IMR-90 (cell line): ENCODE measurements at regions not wholly inside any gene's neighbourhood (a gene's known extent, or its start where the extent isn't known, plus 50 kb on each side); places are given as distances from the start of the nearest gene placed in this dataset.

ENCODE experiments used
- ATAC-seq: fragments of 200-7000 bp; cut with Tn5 transposase; 2 replicates; pipeline ENCODE4 v1.9.1; 2020; ENCODE audit warnings: low read depth, mild to moderate bottlenecking, moderate library complexity
- BruUV-seq: library from RNA; stranded (reverse); fragments of 400-500 nt; replicated peaks from 2 replicates; lab custom pipeline; 2021; lab: Mats Ljungman, UMichigan
- CTCF ChIA-PET: fragments of 300-600 bp; formaldehyde crosslinking; extraction: SDS; loops from one replicate; lab custom pipeline; 2021; ENCODE audit warnings: antibody characterized with exemption; lab: Yijun Ruan, JAX
- POLR2A ChIA-PET: fragments of 300-600 bp; sonication (Branson Sonifier 250); formaldehyde crosslinking; loops from one replicate; lab custom pipeline; 2022; ENCODE audit warnings: antibody characterized with exemption; ENCODE audit not compliant: unreplicated experiment; lab: Charles Lee
- DNase-seq: peaks from one replicate; pipeline ENCODE4 v3.0.0; 2013
- H2AFZ ChIP-seq: replicated peaks from 2 replicates; pipeline ENCODE3; 2013; ENCODE audit warnings: low read length, mild to moderate bottlenecking; ENCODE audit not compliant: poor library complexity
- H2AK5ac ChIP-seq: 2 replicates; pipeline ENCODE4 v1.6.1; 2013; ENCODE audit warnings: low read depth, low read length, inconsistent platforms
- H2AK9ac ChIP-seq: replicated peaks from 2 replicates; pipeline ENCODE3; 2013; ENCODE audit warnings: mild to moderate bottlenecking, low read depth, low read length, moderate library complexity; ENCODE audit not compliant: poor library complexity
- H2BK120ac ChIP-seq: 2 replicates; pipeline ENCODE4 v1.6.1; 2013; ENCODE audit warnings: low read depth, low read length, inconsistent platforms
- H2BK15ac ChIP-seq: 3 replicates; pipeline ENCODE4 v1.6.1; 2013; ENCODE audit warnings: low read depth, low read length, inconsistent platforms
- H2BK20ac ChIP-seq: 2 replicates; pipeline ENCODE4 v1.6.1; 2013; ENCODE audit warnings: low read depth, mild to moderate bottlenecking, inconsistent platforms, low read length, moderate library complexity
- H2BK5ac ChIP-seq: 2 replicates; pipeline ENCODE4 v1.6.1; 2013; ENCODE audit warnings: mild to moderate bottlenecking, low read depth, low read length, inconsistent platforms; ENCODE audit not compliant: poor library complexity, severe bottlenecking
- H3K14ac ChIP-seq: replicated peaks from 2 replicates; pipeline ENCODE4 v1.6.1; 2013; ENCODE audit warnings: low read depth, low read length, inconsistent platforms
- H3K18ac ChIP-seq: 2 replicates; pipeline ENCODE4 v1.6.1; 2013; ENCODE audit warnings: low read depth, low read length, control low read depth
- H3K23ac ChIP-seq: 2 replicates; pipeline ENCODE4 v1.6.1; 2013; ENCODE audit warnings: low read depth, low read length, inconsistent platforms
- H3K27ac ChIP-seq: 2 replicates; pipeline ENCODE4 v1.5.1; 2013; ENCODE audit warnings: mild to moderate bottlenecking, control low read depth, low read length; ENCODE audit not compliant: insufficient read depth
- H3K27me3 ChIP-seq: 2 replicates; pipeline ENCODE4 v1.6.1; 2013; ENCODE audit warnings: low read length; ENCODE audit not compliant: control insufficient read depth, insufficient read depth
- H3K36me3 ChIP-seq: 2 replicates; pipeline ENCODE4 v1.6.1; 2013; ENCODE audit warnings: low read length, mixed read lengths; ENCODE audit not compliant: control insufficient read depth, insufficient read depth
- H3K4ac ChIP-seq: 2 replicates; pipeline ENCODE4 v1.6.1; 2013; ENCODE audit warnings: low read depth, low read length, inconsistent platforms
- H3K4me1 ChIP-seq: 2 replicates; pipeline ENCODE4 v1.6.1; 2013; ENCODE audit warnings: low read length, mixed read lengths; ENCODE audit not compliant: control insufficient read depth, insufficient read depth
- H3K4me2 ChIP-seq: 2 replicates; pipeline ENCODE4 v1.6.1; 2013; ENCODE audit warnings: low read depth, mild to moderate bottlenecking, control low read depth, low read length, moderate library complexity
- H3K4me3 ChIP-seq: 2 replicates; pipeline ENCODE4 v1.5.1; 2013; ENCODE audit warnings: low read depth, mild to moderate bottlenecking, control low read depth, low read length, moderate library complexity; ENCODE audit not compliant: insufficient read depth
- H3K56ac ChIP-seq: 2 replicates; pipeline ENCODE4 v1.6.1; 2013; ENCODE audit warnings: low read length, inconsistent platforms; ENCODE audit not compliant: insufficient read depth; ENCODE audit errors: extremely low read depth
- H3K79me1 ChIP-seq, 2 experiments: 2 replicates each; pipeline ENCODE4 v1.6.1; 2013; ENCODE audit warnings: low read length in 2 of 2, inconsistent platforms in 1 of 2, low read depth in 1 of 2
- H3K9ac ChIP-seq: 2 replicates; pipeline ENCODE4 v1.6.1; 2013; ENCODE audit warnings: low read depth, low read length, control low read depth
- H3K9me1 ChIP-seq: 2 replicates; pipeline ENCODE4 v1.6.1; 2013; ENCODE audit warnings: low read length, inconsistent platforms; ENCODE audit not compliant: insufficient read depth
- H3K9me3 ChIP-seq: 2 replicates; pipeline ENCODE4 v1.6.1; 2013; ENCODE audit warnings: low read length; ENCODE audit not compliant: control insufficient read depth, insufficient read depth
- H4K20me1 ChIP-seq: 2 replicates; pipeline ENCODE4 v1.6.1; 2013; ENCODE audit warnings: low read length, inconsistent platforms; ENCODE audit not compliant: insufficient read depth
- H4K5ac ChIP-seq: 2 replicates; pipeline ENCODE4 v1.6.1; 2013; ENCODE audit warnings: mild to moderate bottlenecking, low read depth, low read length, control low read depth
- H4K8ac ChIP-seq, 2 experiments: 2 replicates each; pipeline ENCODE4 v1.6.1; 2013; ENCODE audit warnings: low read depth in 2 of 2, low read length in 2 of 2, control low read depth in 1 of 2, inconsistent platforms in 1 of 2
- H4K91ac ChIP-seq: 2 replicates; pipeline ENCODE4 v1.6.1; 2013; ENCODE audit warnings: low read depth, low read length, inconsistent platforms; ENCODE audit not compliant: insufficient read depth
- BHLHE40 ChIP-seq: fragments of 150-350 bp; IDR thresholded peaks from 2 replicates; pipeline ENCODE4 v1.6.1; 2016; ENCODE audit warnings: mild to moderate bottlenecking, low read depth, low read length
- CEBPB ChIP-seq: IDR thresholded peaks from 2 replicates; pipeline ENCODE4 v1.6.1; 2012; ENCODE audit warnings: low read depth, low read length, improper control_type of control experiment
- CTCF ChIP-seq: conservative IDR thresholded peaks from 2 replicates; pipeline ENCODE4 v1.5.1; 2012; ENCODE audit warnings: mild to moderate bottlenecking, low read depth, low read length, improper control_type of control experiment
- ELK1 ChIP-seq: fragments of 150-350 bp; IDR thresholded peaks from 2 replicates; pipeline ENCODE4 v1.6.1; 2016; ENCODE audit warnings: low read depth, mild to moderate bottlenecking, low read length, moderate library complexity, borderline replicate concordance
- FOS ChIP-seq: fragments of 150-350 bp; IDR thresholded peaks from 2 replicates; pipeline ENCODE4 v1.6.1; 2016; ENCODE audit warnings: low read depth, low read length
- MAFK ChIP-seq: IDR thresholded peaks from 2 replicates; pipeline ENCODE4 v1.6.1; 2012; ENCODE audit warnings: low read depth, low read length, improper control_type of control experiment
- MAZ ChIP-seq: IDR thresholded peaks from 2 replicates; pipeline ENCODE4 v1.6.1; 2012; ENCODE audit warnings: low read depth, mild to moderate bottlenecking, low read length, improper control_type of control experiment, moderate library complexity, borderline replicate concordance
- MXI1 ChIP-seq: IDR thresholded peaks from 2 replicates; pipeline ENCODE4 v1.6.1; 2012; ENCODE audit warnings: low read depth, mild to moderate bottlenecking, low read length, moderate library complexity, borderline replicate concordance
- NFE2L2 ChIP-seq: fragments of 150-350 bp; IDR thresholded peaks from 2 replicates; pipeline ENCODE4 v1.6.1; 2016; ENCODE audit warnings: low read depth, mild to moderate bottlenecking, low read length
- RAD21 ChIP-seq: IDR thresholded peaks from 2 replicates; pipeline ENCODE4 v1.6.1; 2012; ENCODE audit warnings: low read length, improper control_type of control experiment
- RCOR1 ChIP-seq: IDR thresholded peaks from 2 replicates; pipeline ENCODE4 v1.6.1; 2012; ENCODE audit warnings: mild to moderate bottlenecking, low read length, improper control_type of control experiment; ENCODE audit not compliant: insufficient replicate concordance
- RFX5 ChIP-seq: IDR thresholded peaks from 2 replicates; pipeline ENCODE4 v1.8.0; 2012; ENCODE audit warnings: low read depth, mild to moderate bottlenecking, low read length, moderate library complexity
- SMC3 ChIP-seq: fragments of 150-350 bp; IDR thresholded peaks from 2 replicates; pipeline ENCODE4 v1.6.1; 2016; ENCODE audit warnings: low read depth, mild to moderate bottlenecking, antibody characterized with exemption, low read length, moderate library complexity
- WGBS, 2 experiments: methylation state at CpG; one replicate each; pipeline versions ENCODE4 v1.1.5 to v1.1.7; 2013; ENCODE audit warnings: missing lambda C conversion rate in 2 of 2; ENCODE audit not compliant: insufficient read length in 1 of 2; ENCODE audit errors: extremely low coverage in 2 of 2; 5-methylcytosine and 5-hydroxymethylcytosine counted together
- dilution Hi-C: fragments of 300-500 bp; cut with HindIII; formaldehyde crosslinking; loops from one replicate; pipeline ENCODE4 v1.14.3; 2018; ENCODE audit warnings: low sequenced_read_pairs; ENCODE audit not compliant: unreplicated experiment
- in situ Hi-C: fragments of 300-500 bp; cut with MboI; formaldehyde crosslinking; loops from 3 replicates; pipeline ENCODE4 v1.14.3; 2019; ENCODE audit warnings: low sequenced_read_pairs, inconsistent platforms, mixed read lengths
- intact Hi-C: fragments of 100-400 bp; cut with micrococcal nuclease; formaldehyde crosslinking; loops from 2 replicates; pipeline ENCODE4 v1.10.0; 2022

- Histone ChIP-seq H3K4ac (no peak overlapping the region), H3K9me1 (peaks cover 5% of the 10 kb centered on the region; the same call in 1 of the 2 replicates), H3K23ac (no peak overlapping the region), H4K8ac (no peak overlapping the region), H3K79me1 (no peaks in the 10 kb centered on the region), H4K20me1 (no peaks in the 10 kb centered on the region), H2AK9ac (no peak overlapping the region), H3K27ac (no peak overlapping the region), H2BK120ac (no peak overlapping the region), H3K9me3 (no peaks in the 10 kb centered on the region), H3K18ac (no peak overlapping the region), H3K14ac (no peak overlapping the region), H3K4me2 (no peak overlapping the region), H4K5ac (no peak overlapping the region), H2AFZ (peak overlapping the region; percentile 37), H4K91ac (no peak overlapping the region), H3K4me3 (no peak overlapping the region), H3K4me1 (no peaks in the 10 kb centered on the region), H3K9ac (no peak overlapping the region), H3K56ac (no peak overlapping the region), H2BK20ac (no peak overlapping the region), H2BK15ac (no peak overlapping the region), H3K36me3 (no peaks in the 10 kb centered on the region), H2AK5ac (no peak overlapping the region), H2BK5ac (no peak overlapping the region), H3K27me3 (no peaks in the 10 kb centered on the region)
- ATAC-seq (no peak), DNase-seq (no peak)
- in situ Hi-C loops (no loop called here), intact Hi-C loops (no loop called here), dilution Hi-C loops (no loop called here)
- POLR2A ChIA-PET = no interaction called here
- WGBS, 2 experiments = 80% methylated on average over 2 of the region's 7 CpGs; no CpG with 5 or more reads in 1 of the 2 experiments
- no TSS peak for BruUV-seq
- CTCF ChIA-PET = no interaction called here
- TF ChIP-seq SMC3 = no peak
- no peak for TF ChIP-seq NFE2L2
- no peak for TF ChIP-seq RAD21
- TF ChIP-seq CEBPB = no peak
- no peak for TF ChIP-seq RFX5
- TF ChIP-seq BHLHE40 = no peak
- TF ChIP-seq MXI1 = no peak
- TF ChIP-seq RCOR1 = no peak
- TF ChIP-seq ELK1 = no peak
- TF ChIP-seq MAZ = no peak
- TF ChIP-seq MAFK = no peak
- no peak for TF ChIP-seq FOS
- no peak for TF ChIP-seq CTCF
Observed at GRCh38 chr11:33574331-33574730, 126.3 kb downstream of the C11orf91 start.
